ENCODE measurements at regions not wholly inside any gene's neighbourhood (a gene's known extent, or its start where the extent isn't known, plus 50 kb on each side); places are given as distances from the start of the nearest gene placed in this dataset.

- TF ChIP-seq ZFX (IDR thresholded peaks at IDR 0.05) (no peak), CTCF (conservative IDR thresholded peaks at IDR 0.05) (no peak)
Observed at GRCh38 chr1:110816945-110817344, 56.0 kb upstream of the CD53 start.

GRCh38 chr1:110811529-110811928 lies 61.4 kb upstream of the CD53 start:
- no peak overlapping the region for H3K27ac ChIP-seq
- TF ChIP-seq ZFX (IDR thresholded peaks at IDR 0.05) (no peak), CTCF (conservative IDR thresholded peaks at IDR 0.05) (no peak)

More at GRCh38 chr1:110816945-110817344, 56.0 kb upstream of the CD53 start:
- H3K27ac ChIP-seq, result no peak overlapping the region

- no peak overlapping the region for H3K27ac ChIP-seq
- no peak for TF ChIP-seq ZFX (IDR thresholded peaks at IDR 0.05)
- no peak for TF ChIP-seq CTCF (conservative IDR thresholded peaks at IDR 0.05)
Observed at GRCh38 chr1:110800079-110800478, 72.9 kb upstream of the CD53 start.

GRCh38 chr1:110798691-110799256 lies 74.2 kb upstream of the CD53 start:
- no peak overlapping the region for H3K27ac ChIP-seq
- TF ChIP-seq ZFX (IDR thresholded peaks at IDR 0.05) (no peak), CTCF (conservative IDR thresholded peaks at IDR 0.05) (no peak)

- no peak overlapping the region for H3K27ac ChIP-seq
- TF ChIP-seq CTCF (conservative IDR thresholded peaks at IDR 0.05) (no peak), ZFX (IDR thresholded peaks at IDR 0.05) (no peak)
Observed at GRCh38 chr1:110788673-110789072, 84.3 kb upstream of the CD53 start.

GRCh38 chr1:110787328-110788071 lies 85.4 kb upstream of the CD53 start:
- H3K27ac ChIP-seq, result no peak overlapping the region
- TF ChIP-seq ZFX (IDR thresholded peaks at IDR 0.05) (no peak), CTCF (conservative IDR thresholded peaks at IDR 0.05) (no peak)

GRCh38 chr1:110786802-110787327 lies 86.1 kb upstream of the CD53 start:
- TF ChIP-seq CTCF (conservative IDR thresholded peaks at IDR 0.05) (no peak), ZFX (IDR thresholded peaks at IDR 0.05) (no peak)

More at GRCh38 chr1:110786802-110787327, 86.1 kb upstream of the CD53 start:
- H3K27ac ChIP-seq, result no peak overlapping the region
